ENCODE measurements at regions not wholly inside any gene's neighbourhood (a gene's known extent, or its start where the extent isn't known, plus 50 kb on each side); places are given as distances from the start of the nearest gene placed in this dataset.
A peak's percentile ranks its signal among the peaks of the same experiment; 100 is the strongest.

- TF ChIP-seq ZNF30 (CRISPR knock-in tag; IDR thresholded peaks at IDR 0.05) = no peak
- TF ChIP-seq ZZZ3 (CRISPR knock-in tag; IDR thresholded peaks at IDR 0.05; ENCODE audit: borderline replicate concordance) = no peak
- TF ChIP-seq MAFK (conservative IDR thresholded peaks at IDR 0.05 in 1 of 2, IDR thresholded peaks at IDR 0.05 in 1 of 2; ENCODE audit: low read length in 2 of 2) = peak; percentile 53 to 75; a peak in 3 of 4 replicates
Observed at GRCh38 chr2:13137679-13138078, 420.9 kb downstream of the TRIB2 start (continued).

GRCh38 chr2:13141315-13141714 lies 424.6 kb downstream of the TRIB2 start:
- BruUV-seq (replicated peaks) = no TSS peak
- ChIA-PET CTCF (ENCODE audit: low intra/inter-chr PET ratio, low total read pairs) (no interaction called here), POLR2A (no interaction called here)
- H3K36me3 ChIP-seq (replicated peaks in 1 of 2; ENCODE audit: control insufficient read depth in 1 of 2, insufficient read depth in 2 of 2, low read length in 2 of 2) = no peaks in the 10 kb centered on the region
- H3K4me1 ChIP-seq (ENCODE audit: insufficient read depth, low read length) = no peaks in the 10 kb centered on the region
- FAIRE-seq = no peak
- H4K20me1 ChIP-seq (ENCODE audit: insufficient read depth, low read length) = no peaks in the 10 kb centered on the region
- no peak overlapping the region for H3K4me2 ChIP-seq (ENCODE audit: low read depth, low read length)
- no peak overlapping the region for H2AFZ ChIP-seq (ENCODE audit: low read length)
- no peak overlapping the region for H3K4me3 ChIP-seq (replicated peaks in 1 of 3; ENCODE audit: insufficient read depth in 1 of 3, low read depth in 2 of 3, low read length in 3 of 3)
- H3K9me3 ChIP-seq (ENCODE audit: low read length) = peaks cover 59% of the 10 kb centered on the region
- DNase-seq (ENCODE audit: low spot score) = no peak
- in situ Hi-C loops (cut with HindIII; ENCODE audit: extremely low pct_ligation_motif_present, low pct_unique_long_range_greater_than_20kb) = no loop called here
- intact Hi-C loops (cut with micrococcal nuclease; ENCODE audit: unreplicated experiment) = no loop called here
- H3K9ac ChIP-seq (ENCODE audit: insufficient read depth, low read depth, low read length) = no peak overlapping the region
- H3K27ac ChIP-seq (ENCODE audit: extremely low read length, insufficient read depth, low read length) = no peak overlapping the region
- H3K79me2 ChIP-seq (ENCODE audit: insufficient read depth, low read length) = no peaks in the 10 kb centered on the region
- no peaks in the 10 kb centered on the region for H3K27me3 ChIP-seq (ENCODE audit: control insufficient read depth in 1 of 2, insufficient read depth in 2 of 2, low read length in 2 of 2)
- WGBS (ENCODE audit: low lambda C conversion rate) = under 1% methylated on average over 2 of the region's 2 CpGs
- no peak for ATAC-seq
- TF ChIP-seq RAD51 (IDR thresholded peaks at IDR 0.05; ENCODE audit: borderline replicate concordance) (no peak), GPN1 (CRISPR knock-in tag; IDR thresholded peaks at IDR 0.05; ENCODE audit: borderline replicate concordance) (no peak), ZNF44 (CRISPR knock-in tag; IDR thresholded peaks at IDR 0.05) (no peak), ZBED4 (CRISPR knock-in tag; IDR thresholded peaks at IDR 0.05; ENCODE audit: borderline replicate concordance) (no peak), ZBTB25 (CRISPR knock-in tag; IDR thresholded peaks at IDR 0.05) (no peak), ARID2 (CRISPR knock-in tag; IDR thresholded peaks at IDR 0.05; ENCODE audit: borderline replicate concordance) (no peak), GFI1 (CRISPR knock-in tag; IDR thresholded peaks at IDR 0.05; ENCODE audit: borderline replicate concordance) (no peak), ZMAT5 (CRISPR knock-in tag; IDR thresholded peaks at IDR 0.05; ENCODE audit: borderline replicate concordance, low read depth) (no peak), ARNTL (CRISPR knock-in tag; IDR thresholded peaks at IDR 0.05) (no peak), POGK (CRISPR knock-in tag; conservative IDR thresholded peaks at IDR 0.05) (no peak), RORA (CRISPR knock-in tag; IDR thresholded peaks at IDR 0.05) (no peak), IRF2 (CRISPR knock-in tag; IDR thresholded peaks at IDR 0.05) (no peak)
- TF ChIP-seq, protein P1, sequence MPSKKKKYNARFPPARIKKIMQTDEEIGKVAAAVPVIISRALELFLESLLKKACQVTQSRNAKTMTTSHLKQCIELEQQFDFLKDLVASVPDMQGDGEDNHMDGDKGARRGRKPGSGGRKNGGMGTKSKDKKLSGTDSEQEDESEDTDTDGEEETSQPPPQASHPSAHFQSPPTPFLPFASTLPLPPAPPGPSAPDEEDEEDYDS (CRISPR knock-in tag; IDR thresholded peaks at IDR 0.05) = no peak

All from HepG2 (cell line).